KMS-11 (cell line): ENCODE measurements at regions not wholly inside any gene's neighbourhood (a gene's known extent, or its start where the extent isn't known, plus 50 kb on each side); places are given as distances from the start of the nearest gene placed in this dataset.

Source experiments
- H2AFZ ChIP-seq: fragments of 200-600 bp; sonication (generic); 2 replicates; pipeline ENCODE4 v1.6.1; 2016; ENCODE audit warnings: antibody characterized with exemption, mixed run types, low read depth
- H3K27ac ChIP-seq: fragments of 200-600 bp; sonication (generic); 2 replicates; pipeline ENCODE4 v1.6.1; 2016; ENCODE audit warnings: mild to moderate bottlenecking, mixed run types
- H3K27me3 ChIP-seq: fragments of 200-600 bp; sonication (generic); 2 replicates; pipeline ENCODE4 v1.6.1; 2017; ENCODE audit warnings: mild to moderate bottlenecking, low read depth, mixed run types, moderate library complexity; ENCODE audit not compliant: insufficient read depth
- H3K36me3 ChIP-seq: fragments of 200-600 bp; sonication (generic); 2 replicates; pipeline ENCODE4 v1.6.1; 2017; ENCODE audit warnings: mild to moderate bottlenecking, mixed run types; ENCODE audit not compliant: insufficient read depth
- H3K4me1 ChIP-seq: fragments of 200-600 bp; sonication (generic); 2 replicates; pipeline ENCODE4 v1.6.1; 2016; ENCODE audit warnings: mild to moderate bottlenecking, low read depth, mixed run types; ENCODE audit not compliant: poor library complexity, severe bottlenecking
- H3K4me2 ChIP-seq: fragments of 200-600 bp; sonication (generic); 2 replicates; pipeline ENCODE4 v1.7.0; 2016; ENCODE audit warnings: mild to moderate bottlenecking, mixed run types
- H3K4me3 ChIP-seq: fragments of 200-600 bp; sonication (generic); IDR thresholded peaks from 2 replicates; pipeline ENCODE4 v1.6.1; 2017; ENCODE audit warnings: low read depth, low read length, mixed read lengths; ENCODE audit not compliant: insufficient read depth
- H3K79me2 ChIP-seq: fragments of 200-600 bp; sonication (generic); 2 replicates; pipeline ENCODE4 v1.6.1; 2016; ENCODE audit warnings: low read depth, mixed run types; ENCODE audit not compliant: insufficient read depth
- H3K9ac ChIP-seq: fragments of 200-600 bp; sonication (generic); 2 replicates; pipeline ENCODE4 v1.6.1; 2016; ENCODE audit warnings: mild to moderate bottlenecking, mixed run types
- H4K20me1 ChIP-seq: fragments of 200-600 bp; sonication (generic); 2 replicates; pipeline ENCODE4 v1.6.1; 2016; ENCODE audit warnings: mild to moderate bottlenecking, mixed run types; ENCODE audit not compliant: insufficient read depth
- CTCF ChIP-seq: fragments of 200-600 bp; sonication (generic); conservative IDR thresholded peaks from 2 replicates; pipeline ENCODE4 v1.6.1; 2017; ENCODE audit warnings: low read depth, mild to moderate bottlenecking, antibody characterized with exemption, low read length, moderate library complexity, mixed read lengths

GRCh38 chr3:82636177-82636576 is 874.7 kb upstream of the GBE1 start:
- Histone ChIP-seq H4K20me1 (no peaks in the 10 kb centered on the region), H3K27ac (no peak overlapping the region), H3K4me2 (no peak overlapping the region), H2AFZ (no peak overlapping the region), H3K4me1 (no peaks in the 10 kb centered on the region), H3K36me3 (no peaks in the 10 kb centered on the region), H3K27me3 (no peaks in the 10 kb centered on the region), H3K4me3 (no peak overlapping the region), H3K79me2 (no peaks in the 10 kb centered on the region), H3K9ac (no peak overlapping the region)
- TF ChIP-seq CTCF, result no peak

GRCh38 chr3:82633319-82633718 is 871.9 kb upstream of the GBE1 start:
- Histone ChIP-seq H3K4me1 (no peaks in the 10 kb centered on the region), H4K20me1 (no peaks in the 10 kb centered on the region), H2AFZ (no peak overlapping the region), H3K27ac (no peak overlapping the region), H3K4me2 (no peak overlapping the region), H3K9ac (no peak overlapping the region), H3K4me3 (no peak overlapping the region), H3K36me3 (no peaks in the 10 kb centered on the region), H3K79me2 (no peaks in the 10 kb centered on the region), H3K27me3 (no peaks in the 10 kb centered on the region)
- TF ChIP-seq CTCF, result no peak

GRCh38 chr3:82629937-82630336 is 868.5 kb upstream of the GBE1 start:
- Histone ChIP-seq H3K27ac (no peak overlapping the region), H3K27me3 (no peaks in the 10 kb centered on the region), H4K20me1 (no peaks in the 10 kb centered on the region), H3K79me2 (no peaks in the 10 kb centered on the region), H3K9ac (no peak overlapping the region), H3K36me3 (no peaks in the 10 kb centered on the region), H2AFZ (no peak overlapping the region), H3K4me3 (no peak overlapping the region), H3K4me1 (no peaks in the 10 kb centered on the region), H3K4me2 (no peak overlapping the region)
- TF ChIP-seq CTCF, result no peak

- Histone ChIP-seq H3K79me2 (no peaks in the 10 kb centered on the region), H3K9ac (no peak overlapping the region), H3K4me3 (no peak overlapping the region), H2AFZ (no peak overlapping the region), H3K27me3 (no peaks in the 10 kb centered on the region), H3K4me2 (no peak overlapping the region), H3K27ac (no peak overlapping the region), H3K36me3 (no peaks in the 10 kb centered on the region), H3K4me1 (no peaks in the 10 kb centered on the region), H4K20me1 (no peaks in the 10 kb centered on the region)
- no peak for TF ChIP-seq CTCF
Measured at GRCh38 chr3:82628385-82629014, 867.1 kb upstream of the GBE1 start.
